M059J (cell line): ENCODE measurements at regions not wholly inside any gene's neighbourhood (a gene's known extent, or its start where the extent isn't known, plus 50 kb on each side); places are given as distances from the start of the nearest gene placed in this dataset.
A peak's percentile ranks its signal among the peaks of the same experiment; 100 is the strongest.

Experiments used
- DNase-seq: peaks from one replicate; pipeline ENCODE4 v3.0.0-alpha.2; 2012; ENCODE audit warnings: low read depth

GRCh38 chr7:124635416-124635815 lies 130.2 kb downstream of the GPR37 start:
- DNase-seq = no peak

- no peak for DNase-seq
Observed at GRCh38 chr7:124633740-124634139, 131.9 kb downstream of the GPR37 start.

DNA sequence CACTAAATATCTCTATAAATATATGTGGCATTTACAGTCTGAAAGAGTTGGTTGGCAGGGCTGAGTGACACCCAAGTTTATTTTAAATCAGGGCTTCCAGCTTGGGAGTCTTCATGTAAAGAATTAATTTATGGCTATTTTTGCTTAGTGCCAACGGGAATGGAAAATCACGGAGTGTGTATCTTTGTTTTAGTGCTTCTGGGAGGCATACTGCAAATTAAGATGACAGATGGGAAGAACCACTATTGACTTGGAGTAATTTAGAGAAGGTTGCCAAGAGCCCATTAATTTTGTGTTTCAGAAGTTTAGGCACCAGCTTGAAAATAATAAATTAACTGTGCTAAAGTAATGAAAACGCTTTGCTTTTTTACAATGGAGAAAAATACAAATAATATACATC lies 135.2 kb downstream of the GPR37 start:
- DNase-seq = no peak

DNA sequence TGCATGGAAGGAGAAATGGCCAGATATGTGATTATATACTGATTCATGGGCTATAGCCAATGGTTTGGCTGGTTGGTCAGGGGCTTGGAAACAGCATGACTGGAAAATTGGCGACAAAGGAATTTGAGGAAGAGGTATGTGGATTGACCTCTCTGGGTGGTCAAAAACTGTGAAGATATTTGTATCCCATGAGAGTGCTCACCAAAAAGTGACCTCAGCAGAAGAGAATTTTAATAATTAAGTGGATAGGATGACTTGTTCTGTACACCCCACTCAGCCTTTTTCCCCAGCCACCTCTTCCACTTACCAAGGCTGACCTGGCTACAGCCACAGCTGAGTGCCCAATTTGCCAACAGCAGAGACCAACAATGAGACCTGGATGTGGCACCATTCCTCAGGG lies 146.7 kb downstream of the GPR37 start:
- DNase-seq = peak; percentile 58

GRCh38 chr7:124618051-124618450 lies 147.5 kb downstream of the GPR37 start:
- peak; percentile 70 for DNase-seq

- DNase-seq = peak; percentile 84
Observed at GRCh38 chr7:124603066-124603465, 162.5 kb downstream of the GPR37 start.

- DNase-seq = no peak
Observed at GRCh38 chr7:124597509-124597908, 168.1 kb downstream of the GPR37 start.

- DNase-seq = no peak
Observed at GRCh38 chr7:124596881-124597280, 168.7 kb downstream of the GPR37 start.

- no peak for DNase-seq
Observed at GRCh38 chr7:124590814-124591213, 174.8 kb downstream of the GPR37 start.

DNA sequence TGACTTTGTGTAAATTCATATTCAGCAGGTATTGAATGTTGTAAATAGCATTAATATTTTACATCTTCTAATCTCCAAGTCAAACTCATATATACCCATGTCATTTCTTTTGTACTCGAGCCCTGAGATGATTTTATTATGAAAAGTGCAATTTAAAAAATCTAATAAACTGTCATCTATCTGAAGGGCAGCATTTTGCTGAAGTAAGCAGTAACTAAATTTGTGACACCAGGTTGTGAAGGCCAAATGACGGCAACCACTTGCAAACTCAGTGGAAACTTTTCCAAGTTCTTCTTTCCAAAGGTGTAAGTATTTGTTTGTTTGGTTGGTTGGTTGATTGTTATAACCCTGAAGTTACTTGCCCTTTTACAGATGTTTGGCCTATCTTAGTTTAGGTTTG lies 188.3 kb downstream of the GPR37 start:
- DNase-seq = no peak

DNA sequence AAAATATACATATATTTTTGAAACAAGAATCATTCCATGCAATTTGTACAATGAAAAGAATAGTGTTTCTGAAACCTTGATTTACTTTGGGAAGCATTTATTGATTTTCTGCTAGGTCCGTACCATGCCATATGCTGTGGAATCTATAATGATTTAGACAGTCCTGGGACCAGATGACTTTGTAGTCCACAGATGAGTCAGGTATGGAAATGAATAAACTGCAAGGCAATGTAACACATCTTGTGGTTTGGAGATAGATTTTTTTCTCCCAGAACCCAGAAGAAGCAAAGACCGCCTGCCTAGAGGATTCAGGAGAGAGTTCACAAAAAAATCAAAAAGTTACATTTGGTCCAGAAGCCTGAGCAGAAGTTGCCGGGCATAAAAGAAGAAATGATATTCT lies 190.4 kb downstream of the GPR37 start:
- DNase-seq = peak; percentile 44

GRCh38 chr7:124570558-124570957 lies 195.0 kb downstream of the GPR37 start:
- no peak for DNase-seq

DNA sequence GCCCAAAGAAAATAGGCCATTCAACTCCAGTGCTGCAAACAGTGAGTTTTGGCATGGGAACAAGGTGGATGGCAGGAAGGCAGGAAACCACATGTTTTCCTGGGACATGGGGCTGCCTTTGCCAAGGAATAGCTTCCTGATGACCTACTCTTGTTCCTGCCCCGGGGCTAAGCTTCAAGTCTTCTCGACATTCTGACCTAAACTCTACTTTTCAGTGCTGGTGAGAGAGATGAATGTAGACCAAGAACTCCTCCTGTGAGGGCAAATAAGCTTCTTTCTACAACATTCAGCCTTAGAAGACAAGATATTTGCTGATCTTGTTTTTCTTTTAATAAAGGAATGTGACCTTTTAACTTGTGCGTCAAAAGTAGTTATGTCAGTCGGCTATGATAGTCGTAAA lies 199.0 kb downstream of the GPR37 start:
- DNase-seq = peak; percentile 98

DNA sequence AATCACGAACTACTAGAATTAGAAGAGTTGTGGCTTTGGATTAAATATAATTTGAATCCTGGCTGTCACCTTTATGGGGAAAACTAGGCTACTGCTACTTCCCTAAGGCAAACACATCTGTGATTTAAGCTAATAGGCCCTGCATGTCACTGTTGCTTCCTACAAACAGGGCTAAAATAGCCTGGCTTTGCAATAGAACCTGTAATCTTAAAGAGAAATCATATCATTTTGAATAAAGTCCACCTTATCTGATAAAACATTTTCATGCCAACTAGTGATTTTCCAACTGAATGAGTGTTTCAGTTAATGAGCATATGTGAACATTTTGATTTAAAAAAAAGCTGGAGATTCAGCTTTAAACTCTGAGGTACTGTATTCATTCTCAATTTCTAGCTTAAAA lies 208.0 kb downstream of the GPR37 start:
- no peak for DNase-seq

GRCh38 chr7:124557101-124557500 lies 208.5 kb downstream of the GPR37 start:
- DNase-seq = no peak

GRCh38 chr7:124553502-124553901 lies 212.1 kb downstream of the GPR37 start:
- no peak for DNase-seq

- DNase-seq = peak; percentile 42
Observed at GRCh38 chr7:124552217-124552616, 213.4 kb downstream of the GPR37 start.

DNA sequence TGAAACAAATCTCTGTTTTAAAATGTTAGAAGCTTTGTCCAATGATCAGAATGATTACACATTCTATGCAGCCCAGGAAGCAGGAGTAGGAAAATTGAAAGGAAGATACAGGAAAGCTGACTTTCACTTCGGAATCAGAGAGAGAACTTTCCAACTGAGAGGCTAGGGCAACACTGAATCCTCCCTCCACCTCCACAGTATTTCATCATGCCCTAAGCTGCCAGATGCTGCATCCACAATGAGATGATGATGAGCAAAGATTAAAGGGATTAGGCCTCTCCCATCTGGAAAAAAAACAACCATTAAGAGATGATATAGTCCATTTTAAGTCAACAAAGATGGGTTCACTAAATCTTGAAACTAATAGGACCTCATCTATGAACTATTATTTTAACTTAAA lies 215.6 kb downstream of the GPR37 start:
- DNase-seq = no peak

DNA sequence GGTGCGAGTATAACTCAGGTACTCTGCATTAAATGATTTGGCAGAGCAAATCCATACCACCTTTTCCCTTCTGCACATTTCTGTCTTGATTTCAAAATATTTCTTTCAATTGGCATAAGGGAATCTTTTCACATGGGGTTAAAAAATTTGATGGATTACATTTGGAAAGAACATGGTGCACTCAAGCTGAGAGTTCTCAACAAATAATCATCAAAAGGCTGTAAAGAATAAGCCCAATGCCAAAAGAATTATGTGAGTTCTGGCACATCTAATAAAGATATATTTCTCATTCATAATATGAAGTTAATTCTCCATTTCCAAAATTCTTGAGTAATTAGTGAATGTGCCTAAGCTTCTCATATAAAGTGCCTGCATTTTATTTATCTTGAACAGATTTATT lies 223.1 kb downstream of the GPR37 start:
- DNase-seq = no peak

GRCh38 chr7:124536156-124536762 lies 229.3 kb downstream of the GPR37 start:
- peak; percentile 56 for DNase-seq

GRCh38 chr7:124532166-124532565 lies 233.4 kb downstream of the GPR37 start:
- DNase-seq = peak; percentile 15

- no peak for DNase-seq
Observed at GRCh38 chr7:124516911-124517310, 248.7 kb downstream of the GPR37 start.

GRCh38 chr7:124515106-124515830 lies 250.3 kb downstream of the GPR37 start:
- no peak for DNase-seq

DNA sequence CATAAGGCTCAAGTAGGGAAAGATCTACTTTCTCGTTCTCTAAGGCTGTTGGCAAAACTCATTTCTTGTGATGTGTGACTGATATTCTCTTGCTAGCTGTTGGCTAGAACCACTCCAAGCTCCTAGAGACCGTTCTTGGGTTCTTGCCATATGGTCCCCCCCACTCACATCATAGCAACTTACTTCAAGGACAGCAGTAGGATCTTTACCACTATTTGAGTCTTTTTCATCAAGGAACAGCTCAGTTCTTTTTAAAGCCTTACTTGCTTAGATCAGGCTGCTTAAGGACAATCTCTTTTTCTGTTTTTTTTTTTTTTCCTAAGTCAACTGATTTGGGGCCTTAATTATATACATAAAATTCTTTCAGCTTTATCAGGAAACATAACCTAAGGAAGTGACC lies 251.1 kb downstream of the GPR37 start:
- DNase-seq = no peak
